Activated CD4-positive, alpha-beta memory T cell treated with anti-CD3 and anti-CD28 coated beads, Interleukin-2, amount 10 ng/mL, durations not matched to agents 7 days and 5 days (primary cell): ENCODE measurements at regions not wholly inside any gene's neighbourhood (a gene's known extent, or its start where the extent isn't known, plus 50 kb on each side); places are given as distances from the start of the nearest gene placed in this dataset.
"Not testable (repeated sequence)": the region's sequence is repeated elsewhere in the genome, so short reads cannot be mapped to it uniquely, and the experiment has no call there.

Experiments
- CTCF ChIA-PET: fragments of 350-600 bp; sonication (Branson Sonifier 250); formaldehyde crosslinking; loops from one replicate; lab custom pipeline; 2021; ENCODE audit warnings: antibody characterized with exemption, inconsistent platforms; lab: Charles Lee
- POLR2A ChIA-PET: fragments of 350-600 bp; sonication (Branson Sonifier 250); formaldehyde crosslinking; loops from one replicate; lab custom pipeline; 2021; ENCODE audit warnings: antibody characterized with exemption; lab: Charles Lee
- DNase-seq: peaks from one replicate; pipeline ENCODE4 v3.0.0-alpha.2; 2020
- H3K27ac Mint-ChIP-seq: one replicate; pipeline ENCODE4 v1.8.0; 2021; ENCODE audit warnings: mild to moderate bottlenecking, mixed read lengths
- H3K27me3 Mint-ChIP-seq: one replicate; pipeline ENCODE4 v1.8.0; 2021; ENCODE audit warnings: mixed read lengths
- H3K36me3 Mint-ChIP-seq: one replicate; pipeline ENCODE4 v1.8.0; 2021; ENCODE audit warnings: low read depth, mixed read lengths
- H3K4me1 Mint-ChIP-seq: one replicate; pipeline ENCODE4 v1.8.0; 2021; ENCODE audit warnings: mixed read lengths
- H3K4me3 Mint-ChIP-seq: one replicate; pipeline ENCODE4 v1.8.0; 2021; ENCODE audit warnings: mild to moderate bottlenecking, mixed read lengths
- H3K9me3 Mint-ChIP-seq: one replicate; pipeline ENCODE4 v1.8.0; 2021; ENCODE audit warnings: mixed read lengths

- Mint-ChIP-seq H3K4me1 (no peaks in the 10 kb centered on the region), H3K4me3 (no peak overlapping the region), H3K9me3 (no peaks in the 10 kb centered on the region), H3K27ac (no peak overlapping the region), H3K27me3 (peaks cover 22% of the 10 kb centered on the region), H3K36me3 (no peaks in the 10 kb centered on the region)
- DNase-seq, result no peak
- ChIA-PET POLR2A (no interaction called here), CTCF (no interaction called here)
Measured at GRCh38 chr9:90521811-90522570, 120.6 kb downstream of the DIRAS2 start.

- Mint-ChIP-seq H3K36me3 (no peaks in the 10 kb centered on the region), H3K4me1 (no peaks in the 10 kb centered on the region), H3K27me3 (peaks cover 26% of the 10 kb centered on the region), H3K27ac (no peak overlapping the region), H3K9me3 (no peaks in the 10 kb centered on the region), H3K4me3 (no peak overlapping the region)
- no peak for DNase-seq
- CTCF ChIA-PET, result no interaction called here
- POLR2A ChIA-PET, result no interaction called here
Measured at GRCh38 chr9:90523958-90524357, 118.7 kb downstream of the DIRAS2 start.

- Mint-ChIP-seq H3K4me3 (no peak overlapping the region), H3K4me1 (no peaks in the 10 kb centered on the region), H3K27ac (no peak overlapping the region), H3K27me3 (peaks cover 22% of the 10 kb centered on the region), H3K36me3 (no peaks in the 10 kb centered on the region), H3K9me3 (no peaks in the 10 kb centered on the region)
- no peak for DNase-seq
- POLR2A ChIA-PET, result no interaction called here
- CTCF ChIA-PET, result no interaction called here
Measured at GRCh38 chr9:90526386-90526785, 116.2 kb downstream of the DIRAS2 start.

GRCh38 chr9:90536094-90536493 lies 106.5 kb downstream of the DIRAS2 start:
- POLR2A ChIA-PET, H3K27ac Mint-ChIP-seq, CTCF ChIA-PET, DNase-seq, H3K4me3 Mint-ChIP-seq, H3K36me3 Mint-ChIP-seq, H3K4me1 Mint-ChIP-seq, H3K9me3 Mint-ChIP-seq: not testable (repeated sequence)
- peaks cover 23% of the 10 kb centered on the region for H3K27me3 Mint-ChIP-seq

GRCh38 chr9:90538566-90538965 lies 104.1 kb downstream of the DIRAS2 start:
- Mint-ChIP-seq H3K27ac (no peak overlapping the region), H3K9me3 (no peaks in the 10 kb centered on the region), H3K27me3 (peaks cover 20% of the 10 kb centered on the region), H3K36me3 (no peaks in the 10 kb centered on the region), H3K4me3 (no peak overlapping the region), H3K4me1 (no peaks in the 10 kb centered on the region)
- POLR2A ChIA-PET, result no interaction called here
- CTCF ChIA-PET, result no interaction called here
- no peak for DNase-seq

- H3K4me3 Mint-ChIP-seq, result no peak overlapping the region
- H3K9me3 Mint-ChIP-seq, result no peaks in the 10 kb centered on the region
- H3K27me3 Mint-ChIP-seq, result peaks cover 19% of the 10 kb centered on the region
- no peaks in the 10 kb centered on the region for H3K4me1 Mint-ChIP-seq
- no peak overlapping the region for H3K27ac Mint-ChIP-seq
- no peak for DNase-seq
- H3K36me3 Mint-ChIP-seq, result no peaks in the 10 kb centered on the region
- POLR2A ChIA-PET, result no interaction called here
- CTCF ChIA-PET, result no interaction called here
Measured at GRCh38 chr9:90539286-90539685, 103.3 kb downstream of the DIRAS2 start.

- no peak overlapping the region for H3K27ac Mint-ChIP-seq
- no peak for DNase-seq
- POLR2A ChIA-PET, result no interaction called here
- CTCF ChIA-PET, result no interaction called here
- H3K9me3 Mint-ChIP-seq, result no peaks in the 10 kb centered on the region
- no peak overlapping the region for H3K4me3 Mint-ChIP-seq
- H3K27me3 Mint-ChIP-seq, result peaks cover 10% of the 10 kb centered on the region
- no peaks in the 10 kb centered on the region for H3K4me1 Mint-ChIP-seq
- no peaks in the 10 kb centered on the region for H3K36me3 Mint-ChIP-seq
Measured at GRCh38 chr9:90540734-90541133, 101.9 kb downstream of the DIRAS2 start.

- peaks cover 9% of the 10 kb centered on the region for H3K27me3 Mint-ChIP-seq
- H3K27ac Mint-ChIP-seq, result no peak overlapping the region
- H3K36me3 Mint-ChIP-seq, result no peaks in the 10 kb centered on the region
- no peak overlapping the region for H3K4me3 Mint-ChIP-seq
- no peaks in the 10 kb centered on the region for H3K9me3 Mint-ChIP-seq
- ChIA-PET POLR2A (no interaction called here), CTCF (no interaction called here)
- no peak for DNase-seq
- no peaks in the 10 kb centered on the region for H3K4me1 Mint-ChIP-seq
Measured at GRCh38 chr9:90544488-90544887, 98.1 kb downstream of the DIRAS2 start.

- H3K4me1 Mint-ChIP-seq, result no peaks in the 10 kb centered on the region
- H3K36me3 Mint-ChIP-seq, result no peaks in the 10 kb centered on the region
- no peaks in the 10 kb centered on the region for H3K9me3 Mint-ChIP-seq
- ChIA-PET POLR2A (no interaction called here), CTCF (no interaction called here)
- no peak overlapping the region for H3K27ac Mint-ChIP-seq
- peaks cover 10% of the 10 kb centered on the region for H3K27me3 Mint-ChIP-seq
- no peak overlapping the region for H3K4me3 Mint-ChIP-seq
- no peak for DNase-seq
Measured at GRCh38 chr9:90546200-90546599, 96.4 kb downstream of the DIRAS2 start.

GRCh38 chr9:90547896-90548295 lies 94.7 kb downstream of the DIRAS2 start:
- Mint-ChIP-seq H3K4me1 (no peaks in the 10 kb centered on the region), H3K27ac (no peak overlapping the region), H3K36me3 (no peaks in the 10 kb centered on the region), H3K9me3 (no peaks in the 10 kb centered on the region), H3K27me3 (peaks cover 9% of the 10 kb centered on the region), H3K4me3 (no peak overlapping the region)
- POLR2A ChIA-PET, result no interaction called here
- CTCF ChIA-PET, result no interaction called here
- DNase-seq, result no peak

GRCh38 chr9:90552317-90552716 lies 90.3 kb downstream of the DIRAS2 start:
- ChIA-PET CTCF (no interaction called here), POLR2A (no interaction called here)
- Mint-ChIP-seq H3K4me3 (no peak overlapping the region), H3K9me3 (no peaks in the 10 kb centered on the region), H3K36me3 (no peaks in the 10 kb centered on the region), H3K27ac (no peak overlapping the region), H3K27me3 (peaks cover 8% of the 10 kb centered on the region), H3K4me1 (no peaks in the 10 kb centered on the region)
- no peak for DNase-seq

GRCh38 chr9:90555351-90556057 lies 87.1 kb downstream of the DIRAS2 start:
- Mint-ChIP-seq H3K36me3 (no peaks in the 10 kb centered on the region), H3K27ac (no peak overlapping the region), H3K27me3 (peaks cover 3% of the 10 kb centered on the region), H3K9me3 (no peaks in the 10 kb centered on the region), H3K4me3 (no peak overlapping the region), H3K4me1 (no peaks in the 10 kb centered on the region)
- no peak for DNase-seq
- ChIA-PET CTCF (no interaction called here), POLR2A (no interaction called here)

- H3K36me3 Mint-ChIP-seq, result no peaks in the 10 kb centered on the region
Measured at GRCh38 chr9:90556897-90557675, 85.5 kb downstream of the DIRAS2 start.

More at GRCh38 chr9:90556897-90557675, 85.5 kb downstream of the DIRAS2 start:
- Mint-ChIP-seq H3K4me3 (no peak overlapping the region), H3K4me1 (no peaks in the 10 kb centered on the region), H3K9me3 (no peaks in the 10 kb centered on the region), H3K27me3 (peaks cover 3% of the 10 kb centered on the region), H3K27ac (no peak overlapping the region)
- ChIA-PET CTCF (no interaction called here), POLR2A (no interaction called here)
- DNase-seq, result no peak
